PC-3 (cell line): ENCODE measurements at regions not wholly inside any gene's neighbourhood (a gene's known extent, or its start where the extent isn't known, plus 50 kb on each side); places are given as distances from the start of the nearest gene placed in this dataset.
A peak's percentile ranks its signal among the peaks of the same experiment; 100 is the strongest.

ENCODE experiments used
- ATAC-seq: fragments of 200-7000 bp; cut with Tn5 transposase; 2 replicates; pipeline ENCODE4 v1.9.1; 2020; ENCODE audit warnings: mild to moderate bottlenecking, moderate library complexity
- BruUV-seq: library from RNA; stranded (reverse); fragments of 400-500 nt; replicated peaks from 2 replicates; lab custom pipeline; 2021; lab: Mats Ljungman, UMichigan
- CTCF ChIA-PET: fragments of 300-600 bp; sonication (Branson Sonifier 250); formaldehyde crosslinking; loops from one replicate; lab custom pipeline; 2022; ENCODE audit warnings: antibody characterized with exemption; lab: Charles Lee
- POLR2A ChIA-PET: fragments of 300-600 bp; sonication (Branson Sonifier 250); formaldehyde crosslinking; loops from one replicate; lab custom pipeline; 2022; ENCODE audit warnings: antibody characterized with exemption; ENCODE audit not compliant: unreplicated experiment; lab: Charles Lee
- DNase-seq: peaks from one replicate; pipeline ENCODE4 v3.0.0-alpha.2; 2015
- H2AFZ ChIP-seq: fragments of 300-600 bp; sonication (generic); 2 replicates; pipeline ENCODE4 v1.6.0; 2016; ENCODE audit warnings: antibody characterized with exemption, low read length
- H3F3A ChIP-seq: fragments of 300-600 bp; sonication (generic); one replicate; pipeline ENCODE4 v1.6.0; 2017; ENCODE audit warnings: antibody characterized with exemption, low read length, control low read depth, mild to moderate bottlenecking; ENCODE audit not compliant: unreplicated experiment
- H3K27ac ChIP-seq: fragments of 300-600 bp; sonication (generic); 2 replicates; pipeline ENCODE4 v1.5.1; 2016; ENCODE audit warnings: mild to moderate bottlenecking, low read length
- H3K27me3 ChIP-seq: fragments of 300-600 bp; sonication (generic); 2 replicates; pipeline ENCODE4 v1.6.1; 2016; ENCODE audit warnings: low read length, mixed read lengths
- H3K36me3 ChIP-seq: fragments of 300-600 bp; sonication (generic); 2 replicates; pipeline ENCODE4 v1.6.1; 2016; ENCODE audit warnings: low read depth, mixed run types, low read length, mixed read lengths
- H3K4me1 ChIP-seq: fragments of 300-600 bp; sonication (generic); 2 replicates; pipeline ENCODE4 v1.5.1; 2016; ENCODE audit warnings: low read length; ENCODE audit not compliant: insufficient read depth
- H3K4me2 ChIP-seq: fragments of 300-600 bp; sonication (generic); 2 replicates; pipeline ENCODE4 v1.6.0; 2016; ENCODE audit warnings: low read length
- H3K4me3 ChIP-seq: fragments of 300-600 bp; sonication (generic); 2 replicates; pipeline ENCODE4 v1.5.1; 2016; ENCODE audit warnings: mild to moderate bottlenecking, low read length, mixed read lengths
- H3K79me2 ChIP-seq: fragments of 300-600 bp; sonication (generic); 2 replicates; pipeline ENCODE4 v1.6.1; 2017; ENCODE audit warnings: low read length, mixed read lengths
- H3K9ac ChIP-seq: fragments of 300-600 bp; sonication (generic); 2 replicates; pipeline ENCODE4 v1.6.0; 2016; ENCODE audit warnings: mild to moderate bottlenecking, low read length
- H3K9me2 ChIP-seq: fragments of 300-600 bp; sonication (generic); replicated peaks from 2 replicates; pipeline ENCODE4 v1.6.1; 2016; ENCODE audit warnings: mixed run types, low read length, mixed read lengths
- H3K9me3 ChIP-seq: fragments of 300-600 bp; sonication (generic); 2 replicates; pipeline ENCODE4 v1.6.1; 2016; ENCODE audit warnings: low read length, mixed read lengths
- H4K20me1 ChIP-seq: fragments of 300-600 bp; sonication (generic); 2 replicates; pipeline ENCODE4 v1.6.1; 2016; ENCODE audit warnings: low read length, mixed read lengths
- EZH2 ChIP-seq: fragments of 300-600 bp; sonication (generic); IDR thresholded peaks from one replicate; pipeline ENCODE4 v1.6.1; 2017; ENCODE audit warnings: antibody characterized with exemption, mild to moderate bottlenecking, low read length; ENCODE audit not compliant: unreplicated experiment
- EZH2phosphoT487 ChIP-seq: fragments of 300-600 bp; sonication (generic); IDR thresholded peaks from 2 replicates; pipeline ENCODE4 v1.6.1; 2018; ENCODE audit warnings: mild to moderate bottlenecking, antibody characterized with exemption, low read length, borderline replicate concordance
- intact Hi-C: fragments of 100-400 bp; cut with micrococcal nuclease; formaldehyde crosslinking; loops from 2 replicates; pipeline ENCODE4 v1.9.0; 2023
- TF ChIP-seq, protein P1 (sequence below): fragments of 300-600 bp; sonication (generic); conservative IDR thresholded peaks from 2 replicates; pipeline ENCODE4 v1.5.1; 2017; ENCODE audit warnings: antibody characterized with exemption, low read depth, mild to moderate bottlenecking, low read length

DNA sequence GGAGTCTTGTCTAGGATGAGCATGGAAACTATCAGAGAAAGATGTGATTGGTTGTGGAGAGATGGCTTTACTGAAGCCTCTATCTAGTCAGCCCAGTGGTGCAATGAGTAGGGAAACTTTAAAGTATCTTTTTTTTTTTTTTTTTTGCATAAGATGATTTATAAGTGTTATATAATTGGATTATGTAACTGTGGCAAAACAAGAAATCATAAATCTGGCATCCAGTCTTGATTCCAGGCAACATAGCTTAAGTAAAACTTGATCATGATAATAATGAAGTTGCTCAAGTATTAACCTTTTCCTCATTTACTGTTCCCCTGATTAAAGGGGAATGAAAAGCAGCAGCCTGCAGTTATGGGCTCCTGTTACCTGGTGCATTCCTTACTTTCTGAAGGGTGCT is 538.0 kb upstream of the ATP2B1 start:
- Histone ChIP-seq H3K9me2 (no peaks in the 10 kb centered on the region), H3K79me2 (no peaks in the 10 kb centered on the region), H3K4me1 (peaks cover 28% of the 10 kb centered on the region), H2AFZ (no peak overlapping the region), H3K4me2 (no peak overlapping the region), H3F3A (no peaks in the 10 kb centered on the region), H3K4me3 (no peak overlapping the region), H3K36me3 (no peaks in the 10 kb centered on the region), H3K27me3 (no peaks in the 10 kb centered on the region), H3K9me3 (no peaks in the 10 kb centered on the region), H3K9ac (no peak overlapping the region), H4K20me1 (no peaks in the 10 kb centered on the region), H3K27ac (no peak overlapping the region)
- ChIA-PET POLR2A (no interaction called here), CTCF (no interaction called here)
- TF ChIP-seq EZH2phosphoT487 (no peak), EZH2 (no peak)
- TF ChIP-seq, protein P1, sequence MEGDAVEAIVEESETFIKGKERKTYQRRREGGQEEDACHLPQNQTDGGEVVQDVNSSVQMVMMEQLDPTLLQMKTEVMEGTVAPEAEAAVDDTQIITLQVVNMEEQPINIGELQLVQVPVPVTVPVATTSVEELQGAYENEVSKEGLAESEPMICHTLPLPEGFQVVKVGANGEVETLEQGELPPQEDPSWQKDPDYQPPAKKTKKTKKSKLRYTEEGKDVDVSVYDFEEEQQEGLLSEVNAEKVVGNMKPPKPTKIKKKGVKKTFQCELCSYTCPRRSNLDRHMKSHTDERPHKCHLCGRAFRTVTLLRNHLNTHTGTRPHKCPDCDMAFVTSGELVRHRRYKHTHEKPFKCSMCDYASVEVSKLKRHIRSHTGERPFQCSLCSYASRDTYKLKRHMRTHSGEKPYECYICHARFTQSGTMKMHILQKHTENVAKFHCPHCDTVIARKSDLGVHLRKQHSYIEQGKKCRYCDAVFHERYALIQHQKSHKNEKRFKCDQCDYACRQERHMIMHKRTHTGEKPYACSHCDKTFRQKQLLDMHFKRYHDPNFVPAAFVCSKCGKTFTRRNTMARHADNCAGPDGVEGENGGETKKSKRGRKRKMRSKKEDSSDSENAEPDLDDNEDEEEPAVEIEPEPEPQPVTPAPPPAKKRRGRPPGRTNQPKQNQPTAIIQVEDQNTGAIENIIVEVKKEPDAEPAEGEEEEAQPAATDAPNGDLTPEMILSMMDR = no peak
- ATAC-seq (no peak), DNase-seq (no peak)
- no TSS peak for BruUV-seq
- intact Hi-C loops = loop anchor here (10.0 kb wide), 1 partner anchor 122 kb away; no protein-coding TSS in a partner anchor

- Histone ChIP-seq H3K27me3 (no peaks in the 10 kb centered on the region), H3F3A (no peaks in the 10 kb centered on the region), H3K9ac (no peak overlapping the region), H4K20me1 (no peaks in the 10 kb centered on the region), H3K36me3 (no peaks in the 10 kb centered on the region), H3K4me3 (no peak overlapping the region), H3K4me2 (no peak overlapping the region), H3K4me1 (peaks cover 23% of the 10 kb centered on the region), H3K9me2 (no peaks in the 10 kb centered on the region), H3K79me2 (no peaks in the 10 kb centered on the region), H3K9me3 (no peaks in the 10 kb centered on the region), H2AFZ (no peak overlapping the region), H3K27ac (no peak overlapping the region)
- BruUV-seq = no TSS peak
- TF ChIP-seq EZH2phosphoT487 (no peak), EZH2 (no peak)
- TF ChIP-seq, protein P1 = no peak
- ATAC-seq = no peak
- ChIA-PET CTCF (no interaction called here), POLR2A (no interaction called here)
- no peak for DNase-seq
- intact Hi-C loops = loop anchor here (10.0 kb wide), 1 partner anchor 121 kb away; no protein-coding TSS in a partner anchor
Measured at GRCh38 chr12:90245391-90245790, 536.8 kb upstream of the ATP2B1 start.

DNA sequence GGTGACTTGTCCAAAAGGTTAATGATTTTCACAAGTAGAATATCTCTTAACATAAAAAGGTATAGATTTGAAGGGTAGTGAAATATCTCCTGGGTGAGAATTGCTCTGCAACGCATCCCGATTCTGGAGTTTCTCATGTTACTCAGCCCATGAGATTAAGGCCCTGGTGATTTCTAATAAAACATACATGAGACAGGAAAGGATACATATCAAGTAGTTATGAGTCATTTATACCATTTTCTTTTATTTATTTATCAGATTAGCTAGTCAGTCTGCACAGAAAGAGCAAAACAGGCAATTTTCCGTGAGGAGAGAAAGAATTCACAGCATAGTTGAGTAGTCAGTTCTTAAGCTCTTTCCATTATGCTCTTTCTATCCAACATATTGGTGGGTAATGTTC is 535.6 kb upstream of the ATP2B1 start:
- no TSS peak for BruUV-seq
- ATAC-seq = peak; percentile 98
- TF ChIP-seq, protein P1 = no peak
- TF ChIP-seq EZH2phosphoT487 (no peak), EZH2 (no peak)
- Histone ChIP-seq H3K9ac (0 out of 2 replicates have a peak overlapping the region, but pooled peaks have one; percentile 7), H3K4me1 (peaks cover 18% of the 10 kb centered on the region), H2AFZ (0 out of 2 replicates have a peak overlapping the region, but pooled peaks have one; percentile 12), H3K36me3 (no peaks in the 10 kb centered on the region), H4K20me1 (no peaks in the 10 kb centered on the region), H3K4me2 (peak overlapping the region; percentile 56), H3K27ac (peak overlapping the region; percentile 65), H3K79me2 (no peaks in the 10 kb centered on the region), H3F3A (no peaks in the 10 kb centered on the region), H3K9me2 (no peaks in the 10 kb centered on the region), H3K27me3 (no peaks in the 10 kb centered on the region), H3K4me3 (no peak overlapping the region), H3K9me3 (no peaks in the 10 kb centered on the region)
- POLR2A ChIA-PET = no interaction called here
- DNase-seq = peak; percentile 67
- intact Hi-C loops = loop anchor here (10.0 kb wide), 1 partner anchor 119 kb away; no protein-coding TSS in a partner anchor
- CTCF ChIA-PET = no interaction called here
